Stimulated activated CD8-positive, alpha-beta memory T cell treated with anti-CD3 and anti-CD28 coated beads, Interleukin-7, amount 100 ng/mL, for 4 hours (primary cell): ENCODE measurements at regions not wholly inside any gene's neighbourhood (a gene's known extent, or its start where the extent isn't known, plus 50 kb on each side); places are given as distances from the start of the nearest gene placed in this dataset.

Experiments
- DNase-seq, 2 donors: peaks; one replicate each; pipeline ENCODE4 v3.0.0-alpha.2; 2020; ENCODE audit warnings: low read depth in 2 of 2

DNA sequence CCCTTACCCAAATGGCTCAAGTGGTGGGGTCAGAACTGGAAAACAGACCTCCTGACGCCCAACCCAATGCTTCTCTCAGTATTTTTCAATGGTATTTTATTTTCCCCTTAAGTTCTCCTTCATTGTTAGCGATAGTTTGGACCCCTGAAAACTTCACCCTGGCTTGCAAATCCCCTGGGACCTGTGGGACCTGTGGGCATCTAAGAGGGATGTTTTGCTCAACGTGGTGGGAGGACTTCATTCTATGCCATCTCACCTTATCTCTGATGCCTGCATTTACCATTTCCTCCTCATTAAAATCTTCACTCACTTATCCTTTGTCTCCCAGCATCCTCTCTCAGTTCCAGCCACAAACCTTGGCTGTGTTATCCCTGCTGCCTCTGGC is 59.4 kb upstream of the GZMB start:
- no peak for DNase-seq

DNA sequence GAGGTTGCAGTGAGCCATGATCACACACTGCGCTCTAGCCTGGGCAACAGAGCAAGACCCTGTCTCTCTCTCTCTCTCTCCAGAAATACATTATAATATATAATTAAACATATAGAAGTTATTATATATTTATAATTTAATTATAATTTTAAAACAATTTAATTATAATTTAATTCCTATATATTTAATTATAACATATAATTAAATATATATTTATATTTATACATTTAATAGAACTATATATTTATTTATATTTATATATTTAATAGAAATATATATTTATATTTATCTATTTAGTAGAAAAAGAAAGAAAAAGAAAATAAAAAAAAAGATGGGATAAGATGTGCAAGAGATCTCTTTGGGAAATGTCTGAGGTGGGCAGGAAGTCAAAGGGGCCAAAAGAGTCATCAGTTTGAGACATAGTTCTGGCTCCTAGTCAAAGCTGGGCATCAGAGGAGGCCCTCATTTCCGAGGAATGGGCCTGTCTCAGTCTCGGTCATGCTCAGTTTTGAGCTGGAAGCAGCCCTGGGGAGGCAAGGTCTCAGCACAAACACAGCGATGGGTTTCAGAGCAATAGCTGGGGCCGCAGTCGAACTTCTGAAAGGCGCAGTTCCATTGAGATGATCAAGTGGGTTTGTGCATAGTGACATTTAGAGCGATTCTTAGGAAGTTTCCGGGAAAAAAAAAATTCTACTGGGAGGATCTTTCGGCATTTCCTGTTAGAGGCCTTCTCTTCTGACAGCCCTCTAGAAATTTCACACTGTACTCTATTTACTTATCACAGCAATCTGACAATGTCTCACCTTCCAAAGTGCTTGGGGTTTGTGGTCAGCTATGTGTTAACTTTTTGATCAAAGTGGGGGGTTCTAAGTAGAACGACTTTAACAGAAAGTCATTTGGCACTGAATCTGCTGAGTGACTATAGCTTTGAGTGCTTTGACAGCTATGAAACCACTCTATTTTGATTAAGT is 58.7 kb upstream of the GZMB start:
- peak; percentile 34 to 54 for DNase-seq

DNA sequence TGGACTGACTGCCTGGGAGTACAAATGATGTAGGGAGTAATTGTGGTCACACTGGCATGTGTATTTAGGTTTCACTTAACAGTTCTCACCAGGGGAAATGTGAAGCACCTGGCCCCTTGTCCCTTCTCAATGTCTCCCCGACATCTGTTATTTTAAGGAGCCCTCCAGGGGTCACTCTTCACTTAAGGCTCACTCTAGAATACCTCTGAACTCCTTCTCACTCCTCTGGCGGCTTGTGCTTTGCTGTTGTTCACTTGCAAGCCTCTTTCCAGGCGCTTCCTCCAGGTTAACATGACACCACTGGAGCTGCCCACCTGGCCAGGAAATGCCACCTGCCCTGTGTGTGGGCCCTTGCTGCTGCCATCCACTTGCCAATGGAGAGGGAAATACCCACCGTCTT is 56.5 kb upstream of the GZMB start:
- no peak for DNase-seq

DNA sequence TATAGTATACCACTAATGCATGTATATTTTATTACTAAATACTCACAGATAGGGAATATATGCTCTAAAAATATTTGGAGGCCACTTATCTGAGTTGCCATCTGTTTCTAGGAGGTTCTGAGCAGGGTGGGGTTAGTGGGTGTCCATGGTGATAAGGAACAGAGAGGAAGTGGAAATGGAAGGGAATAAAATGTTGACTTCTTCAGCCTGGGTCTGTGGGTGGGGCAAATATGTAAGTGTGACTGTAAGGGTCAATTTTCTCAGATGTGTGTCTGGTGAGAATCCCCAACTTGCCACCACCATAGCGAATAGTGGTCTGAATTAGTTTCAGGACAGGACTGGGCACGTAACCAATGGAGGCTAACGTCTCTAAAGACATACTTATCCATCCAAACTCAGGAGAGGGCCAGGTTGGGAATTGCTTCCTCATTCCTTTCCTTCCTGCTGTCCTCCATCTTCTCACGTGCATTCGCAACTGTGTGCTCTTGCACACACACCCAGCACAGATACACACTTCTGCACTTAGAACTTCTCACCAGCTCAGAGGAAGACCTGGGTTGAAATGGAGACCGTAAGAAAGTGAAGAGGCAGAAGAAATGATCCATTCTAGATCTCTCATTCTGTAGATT is 54.2 kb upstream of the GZMB start:
- DNase-seq: no peak
